Uterus (tissue), 2 donors: ENCODE measurements at regions not wholly inside any gene's neighbourhood (a gene's known extent, or its start where the extent isn't known, plus 50 kb on each side); places are given as distances from the start of the nearest gene placed in this dataset.

Source experiments
- POLR2A ChIP-seq, 2 donors: fragments of 450-650 bp; IDR thresholded peaks; one replicate each; pipeline ENCODE4 v1.6.1; 2016; ENCODE audit warnings: antibody characterized with exemption in 2 of 2, mild to moderate bottlenecking in 1 of 2, moderate library complexity in 1 of 2
- TF ChIP-seq, protein P1 (sequence below), 4 experiments: fragments of 200-600 bp in 2 of 4; fragments of 450-650 bp in 2 of 4; sonication (generic) in 2 of 4; IDR thresholded peaks; one replicate each; pipeline ENCODE4 v1.5.1; 2016 to 2019; ENCODE audit warnings: antibody characterized with exemption in 4 of 4, mild to moderate bottlenecking in 2 of 4, moderate library complexity in 1 of 4

DNA sequence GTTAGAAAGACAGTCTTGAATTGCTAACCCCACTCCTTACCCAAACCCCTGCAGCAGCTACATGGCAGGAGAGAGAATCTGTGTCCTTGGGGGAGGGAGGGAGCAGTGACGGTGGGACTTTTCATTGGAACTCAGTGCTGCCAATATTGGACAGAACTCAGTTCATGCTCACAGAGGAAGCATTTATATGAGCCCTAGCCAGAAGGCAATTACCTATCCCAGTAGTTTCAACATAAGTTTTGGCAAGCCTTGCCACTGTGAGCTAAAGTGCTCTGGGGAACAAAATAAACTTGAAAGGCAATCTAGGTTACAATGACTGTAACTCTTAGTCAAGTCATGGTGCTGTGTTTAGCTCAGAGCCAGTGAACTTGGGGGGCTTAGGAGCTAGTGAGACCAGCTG lies 1013.4 kb upstream of the COX7C start:
- TF ChIP-seq, protein P1, sequence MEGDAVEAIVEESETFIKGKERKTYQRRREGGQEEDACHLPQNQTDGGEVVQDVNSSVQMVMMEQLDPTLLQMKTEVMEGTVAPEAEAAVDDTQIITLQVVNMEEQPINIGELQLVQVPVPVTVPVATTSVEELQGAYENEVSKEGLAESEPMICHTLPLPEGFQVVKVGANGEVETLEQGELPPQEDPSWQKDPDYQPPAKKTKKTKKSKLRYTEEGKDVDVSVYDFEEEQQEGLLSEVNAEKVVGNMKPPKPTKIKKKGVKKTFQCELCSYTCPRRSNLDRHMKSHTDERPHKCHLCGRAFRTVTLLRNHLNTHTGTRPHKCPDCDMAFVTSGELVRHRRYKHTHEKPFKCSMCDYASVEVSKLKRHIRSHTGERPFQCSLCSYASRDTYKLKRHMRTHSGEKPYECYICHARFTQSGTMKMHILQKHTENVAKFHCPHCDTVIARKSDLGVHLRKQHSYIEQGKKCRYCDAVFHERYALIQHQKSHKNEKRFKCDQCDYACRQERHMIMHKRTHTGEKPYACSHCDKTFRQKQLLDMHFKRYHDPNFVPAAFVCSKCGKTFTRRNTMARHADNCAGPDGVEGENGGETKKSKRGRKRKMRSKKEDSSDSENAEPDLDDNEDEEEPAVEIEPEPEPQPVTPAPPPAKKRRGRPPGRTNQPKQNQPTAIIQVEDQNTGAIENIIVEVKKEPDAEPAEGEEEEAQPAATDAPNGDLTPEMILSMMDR (IDR thresholded peaks at IDR 0.05), result no peak
- no peak for TF ChIP-seq POLR2A (IDR thresholded peaks at IDR 0.05)
